ENCODE measurements at regions not wholly inside any gene's neighbourhood (a gene's known extent, or its start where the extent isn't known, plus 50 kb on each side); places are given as distances from the start of the nearest gene placed in this dataset.

GRCh38 chr21:10430005-10430404, 91.4 kb upstream of the TPTE start:
- no peak for TF ChIP-seq OVOL3 (tag by site-specific recombination; IDR thresholded peaks at IDR 0.05)
- TF ChIP-seq, protein P1, sequence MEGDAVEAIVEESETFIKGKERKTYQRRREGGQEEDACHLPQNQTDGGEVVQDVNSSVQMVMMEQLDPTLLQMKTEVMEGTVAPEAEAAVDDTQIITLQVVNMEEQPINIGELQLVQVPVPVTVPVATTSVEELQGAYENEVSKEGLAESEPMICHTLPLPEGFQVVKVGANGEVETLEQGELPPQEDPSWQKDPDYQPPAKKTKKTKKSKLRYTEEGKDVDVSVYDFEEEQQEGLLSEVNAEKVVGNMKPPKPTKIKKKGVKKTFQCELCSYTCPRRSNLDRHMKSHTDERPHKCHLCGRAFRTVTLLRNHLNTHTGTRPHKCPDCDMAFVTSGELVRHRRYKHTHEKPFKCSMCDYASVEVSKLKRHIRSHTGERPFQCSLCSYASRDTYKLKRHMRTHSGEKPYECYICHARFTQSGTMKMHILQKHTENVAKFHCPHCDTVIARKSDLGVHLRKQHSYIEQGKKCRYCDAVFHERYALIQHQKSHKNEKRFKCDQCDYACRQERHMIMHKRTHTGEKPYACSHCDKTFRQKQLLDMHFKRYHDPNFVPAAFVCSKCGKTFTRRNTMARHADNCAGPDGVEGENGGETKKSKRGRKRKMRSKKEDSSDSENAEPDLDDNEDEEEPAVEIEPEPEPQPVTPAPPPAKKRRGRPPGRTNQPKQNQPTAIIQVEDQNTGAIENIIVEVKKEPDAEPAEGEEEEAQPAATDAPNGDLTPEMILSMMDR (tag by site-specific recombination; IDR thresholded peaks at IDR 0.05), result no peak
- TF ChIP-seq KLF1 (tag by site-specific recombination; IDR thresholded peaks at IDR 0.05), result no peak
- no peak for TF ChIP-seq RBAK (tag by site-specific recombination; IDR thresholded peaks at IDR 0.05)
